ENCODE measurements at regions not wholly inside any gene's neighbourhood (a gene's known extent, or its start where the extent isn't known, plus 50 kb on each side); places are given as distances from the start of the nearest gene placed in this dataset.

- TF ChIP-seq CTCF (tag by site-specific recombination; IDR thresholded peaks at IDR 0.05) (peak; percentile 17; the same call in 1 of the 2 replicates), GLIS1 (tag by site-specific recombination; IDR thresholded peaks at IDR 0.05) (no peak), PRDM1 (tag by site-specific recombination; IDR thresholded peaks at IDR 0.05) (no peak)
Observed at GRCh38 chr12:60494244-60494643, 898.4 kb downstream of the SLC16A7 start.

Data from HEK293 (cell line).